ENCODE measurements at regions not wholly inside any gene's neighbourhood (a gene's known extent, or its start where the extent isn't known, plus 50 kb on each side); places are given as distances from the start of the nearest gene placed in this dataset.

GRCh38 chrX:40504801-40505605 lies 75.8 kb upstream of the ATP6AP2 start:
- no peak for TF ChIP-seq CTCF (IDR thresholded peaks at IDR 0.05)
- ATAC-seq (ENCODE audit: low FRiP score) (no peak), DNase-seq (ENCODE audit: low spot score) (no peak)

GRCh38 chrX:40503094-40503493 lies 77.7 kb upstream of the ATP6AP2 start:
- TF ChIP-seq CTCF (IDR thresholded peaks at IDR 0.05) = no peak
- no peak for ATAC-seq (ENCODE audit: low FRiP score)
- no peak for DNase-seq (ENCODE audit: low spot score)

GRCh38 chrX:40502688-40503087 lies 78.1 kb upstream of the ATP6AP2 start:
- no peak for DNase-seq (ENCODE audit: low spot score)
- no peak for TF ChIP-seq CTCF (IDR thresholded peaks at IDR 0.05)
- no peak for ATAC-seq (ENCODE audit: low FRiP score)

GRCh38 chrX:40501164-40501855 lies 79.5 kb upstream of the ATP6AP2 start:
- ATAC-seq (ENCODE audit: low FRiP score) (no peak), DNase-seq (ENCODE audit: low spot score) (no peak)
- no peak for TF ChIP-seq CTCF (IDR thresholded peaks at IDR 0.05)

GRCh38 chrX:40496728-40497127 lies 84.0 kb upstream of the ATP6AP2 start:
- DNase-seq (ENCODE audit: low spot score) (no peak), ATAC-seq (ENCODE audit: low FRiP score) (no peak)
- no peak for TF ChIP-seq CTCF (IDR thresholded peaks at IDR 0.05)

- ATAC-seq (ENCODE audit: low FRiP score) (no peak), DNase-seq (ENCODE audit: low spot score) (no peak)
- TF ChIP-seq CTCF (IDR thresholded peaks at IDR 0.05) = no peak
Observed at GRCh38 chrX:40495659-40496058, 85.1 kb upstream of the ATP6AP2 start.

GRCh38 chrX:40494005-40494404 lies 86.8 kb upstream of the ATP6AP2 start:
- DNase-seq (ENCODE audit: low spot score) (no peak), ATAC-seq (ENCODE audit: low FRiP score) (no peak)
- no peak for TF ChIP-seq CTCF (IDR thresholded peaks at IDR 0.05)
